Astrocyte of the spinal cord (primary cell): ENCODE measurements at regions not wholly inside any gene's neighbourhood (a gene's known extent, or its start where the extent isn't known, plus 50 kb on each side); places are given as distances from the start of the nearest gene placed in this dataset.

Experiments used
- DNase-seq: peaks from one replicate; pipeline ENCODE4 v3.0.0; 2011; ENCODE audit warnings: low read depth, low spot score
- H3K4me3 ChIP-seq: 2 replicates; pipeline ENCODE4 v1.5.1; 2011; ENCODE audit warnings: low read depth, mild to moderate bottlenecking, low read length, moderate library complexity
- in situ Hi-C: cut with HindIII; loops from 2 replicates; pipeline ENCODE4 v1.10.0; 2017; ENCODE audit warnings: low sequenced_read_pairs
- TF ChIP-seq, protein P1 (sequence below): IDR thresholded peaks from 2 replicates; pipeline ENCODE4 v1.5.1; 2012; ENCODE audit warnings: low read depth, mild to moderate bottlenecking, low read length, inconsistent platforms

DNA sequence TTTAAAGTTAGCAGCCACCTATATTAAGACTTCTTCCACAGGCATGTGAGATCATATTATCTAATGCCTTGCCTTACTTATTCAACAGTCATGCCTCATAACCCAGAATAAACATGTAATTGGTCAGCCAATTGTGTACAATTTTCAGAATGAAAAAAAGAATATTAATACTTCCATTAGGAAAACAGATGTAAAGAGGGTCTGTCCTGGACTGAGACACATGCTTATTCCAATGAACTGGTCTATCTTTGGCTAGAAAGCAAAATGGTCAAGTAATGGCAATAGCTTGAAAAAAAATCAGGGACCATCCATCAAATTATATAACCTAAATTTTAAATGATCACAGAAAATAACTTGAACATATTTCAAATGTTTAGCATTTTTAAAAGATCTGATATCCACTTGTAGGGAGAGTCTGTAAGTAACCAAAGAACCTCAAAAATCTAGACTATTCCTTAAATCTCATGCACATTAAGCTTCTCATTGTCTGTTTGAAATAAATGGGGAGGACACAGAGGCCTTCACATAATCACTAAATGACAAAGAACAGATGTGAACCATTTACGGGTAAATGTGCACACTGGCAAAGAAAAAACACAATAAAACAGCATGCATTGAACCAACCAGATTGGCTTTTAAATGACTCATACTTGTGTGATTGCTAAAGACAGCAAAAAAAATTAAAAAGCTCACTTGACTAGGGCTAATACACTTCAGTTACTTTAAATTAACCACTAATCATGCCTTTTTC lies 568.8 kb upstream of the PCDH15 start:
- DNase-seq = peak; percentile 73
- in situ Hi-C loops = no loop called here
- no peak overlapping the region for H3K4me3 ChIP-seq
- TF ChIP-seq, protein P1, sequence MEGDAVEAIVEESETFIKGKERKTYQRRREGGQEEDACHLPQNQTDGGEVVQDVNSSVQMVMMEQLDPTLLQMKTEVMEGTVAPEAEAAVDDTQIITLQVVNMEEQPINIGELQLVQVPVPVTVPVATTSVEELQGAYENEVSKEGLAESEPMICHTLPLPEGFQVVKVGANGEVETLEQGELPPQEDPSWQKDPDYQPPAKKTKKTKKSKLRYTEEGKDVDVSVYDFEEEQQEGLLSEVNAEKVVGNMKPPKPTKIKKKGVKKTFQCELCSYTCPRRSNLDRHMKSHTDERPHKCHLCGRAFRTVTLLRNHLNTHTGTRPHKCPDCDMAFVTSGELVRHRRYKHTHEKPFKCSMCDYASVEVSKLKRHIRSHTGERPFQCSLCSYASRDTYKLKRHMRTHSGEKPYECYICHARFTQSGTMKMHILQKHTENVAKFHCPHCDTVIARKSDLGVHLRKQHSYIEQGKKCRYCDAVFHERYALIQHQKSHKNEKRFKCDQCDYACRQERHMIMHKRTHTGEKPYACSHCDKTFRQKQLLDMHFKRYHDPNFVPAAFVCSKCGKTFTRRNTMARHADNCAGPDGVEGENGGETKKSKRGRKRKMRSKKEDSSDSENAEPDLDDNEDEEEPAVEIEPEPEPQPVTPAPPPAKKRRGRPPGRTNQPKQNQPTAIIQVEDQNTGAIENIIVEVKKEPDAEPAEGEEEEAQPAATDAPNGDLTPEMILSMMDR = no peak

GRCh38 chr10:55368467-55368866 lies 567.4 kb upstream of the PCDH15 start:
- H3K4me3 ChIP-seq = no peak overlapping the region
- no peak for DNase-seq
- in situ Hi-C loops = no loop called here
- TF ChIP-seq, protein P1 = no peak

DNA sequence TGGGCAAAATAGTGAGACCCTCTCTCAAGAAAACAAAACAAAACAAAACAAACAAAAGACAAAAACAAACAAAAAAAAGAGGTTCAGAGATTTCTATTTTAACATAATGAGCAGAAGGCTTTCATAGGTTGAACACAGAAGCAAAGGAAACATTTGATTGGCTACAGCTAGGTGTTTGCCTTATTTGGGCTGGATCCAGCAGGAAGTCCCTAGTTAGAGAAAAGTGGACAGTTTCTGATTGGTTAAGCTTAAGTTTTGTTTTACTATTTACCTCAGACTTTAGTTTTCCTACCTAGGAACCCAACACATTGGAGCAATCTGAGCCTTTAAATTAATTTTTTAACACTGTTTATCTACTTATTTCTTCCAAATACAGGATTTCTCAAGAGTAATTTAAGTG lies 566.5 kb upstream of the PCDH15 start:
- in situ Hi-C loops = no loop called here
- TF ChIP-seq, protein P1 = no peak
- no peak for DNase-seq
- H3K4me3 ChIP-seq = no peak overlapping the region

DNA sequence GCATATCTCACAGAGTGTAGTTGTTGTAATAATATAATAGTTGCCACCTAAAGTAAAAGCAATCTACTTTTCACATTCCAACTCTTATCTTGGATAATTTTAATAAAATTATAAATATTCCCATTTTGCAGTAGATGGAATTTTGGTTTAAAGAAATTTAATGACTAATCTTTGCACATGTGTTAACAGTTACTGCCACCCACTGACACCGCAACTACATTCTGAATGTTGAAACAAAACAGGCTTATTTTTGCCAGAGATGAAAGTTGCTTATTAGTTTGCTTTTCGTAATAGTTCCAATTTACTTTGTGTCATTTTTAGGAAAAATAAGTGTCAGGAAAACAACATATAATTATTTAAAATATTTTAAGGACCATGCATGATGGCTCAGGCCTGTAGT lies 557.5 kb upstream of the PCDH15 start:
- DNase-seq = no peak
- no peak overlapping the region for H3K4me3 ChIP-seq
- in situ Hi-C loops = no loop called here
- TF ChIP-seq, protein P1 = no peak

DNA sequence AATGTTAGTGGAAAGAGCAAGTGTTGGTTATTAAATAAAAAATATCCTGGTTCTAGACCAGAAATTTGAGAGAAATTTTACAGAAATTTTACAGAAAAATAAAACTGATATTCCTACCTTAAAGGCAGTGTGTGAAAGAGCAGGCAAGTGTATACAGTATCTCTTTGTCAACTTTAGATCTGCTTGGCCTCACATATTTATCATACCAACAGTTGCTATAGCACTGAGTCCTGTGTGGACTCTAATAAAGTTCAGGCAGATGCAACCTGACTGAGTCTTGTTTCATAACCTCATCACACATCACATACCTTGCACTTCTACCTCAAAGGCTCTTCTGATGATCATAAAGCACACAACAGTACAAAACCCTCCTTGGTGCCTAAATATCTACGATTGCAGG lies 552.4 kb upstream of the PCDH15 start:
- TF ChIP-seq, protein P1 = no peak
- no peak overlapping the region for H3K4me3 ChIP-seq
- no peak for DNase-seq
- in situ Hi-C loops = no loop called here

- TF ChIP-seq, protein P1 = no peak
- no peak overlapping the region for H3K4me3 ChIP-seq
- in situ Hi-C loops = no loop called here
- DNase-seq = no peak
Measured at GRCh38 chr10:55351431-55351830, 550.4 kb upstream of the PCDH15 start.
